WTC11 (cell line): ENCODE measurements at regions not wholly inside any gene's neighbourhood (a gene's known extent, or its start where the extent isn't known, plus 50 kb on each side); places are given as distances from the start of the nearest gene placed in this dataset.

ENCODE experiments used
- ATAC-seq: fragments of 200-7000 bp; cut with Tn5 transposase; 2 replicates; pipeline ENCODE4 v1.10.0; 2021; ENCODE audit warnings: mild to moderate bottlenecking, moderate library complexity
- CTCF ChIA-PET: fragments of 300-600 bp; sonication (Branson Sonifier 250); formaldehyde crosslinking; loops from one replicate; lab custom pipeline; 2021; ENCODE audit warnings: antibody characterized with exemption; lab: Charles Lee
- POLR2A ChIA-PET: fragments of 350-600 bp; sonication (Branson Sonifier 250); formaldehyde crosslinking; loops from one replicate; lab custom pipeline; 2021; ENCODE audit warnings: antibody characterized with exemption; lab: Charles Lee
- DNase-seq: peaks from one replicate; pipeline ENCODE4 v3.0.0; 2021; ENCODE audit warnings: low spot score
- H3K27ac Mint-ChIP-seq: 2 replicates; pipeline ENCODE4 v1.8.0; 2021; ENCODE audit warnings: mixed read lengths
- H3K27me3 Mint-ChIP-seq: 2 replicates; pipeline ENCODE4 v1.8.0; 2021; ENCODE audit warnings: low read depth, mild to moderate bottlenecking, moderate library complexity, mixed read lengths
- H3K36me3 Mint-ChIP-seq: 2 replicates; pipeline ENCODE4 v1.8.0; 2021; ENCODE audit warnings: mixed read lengths
- H3K4me1 Mint-ChIP-seq: 2 replicates; pipeline ENCODE4 v1.8.0; 2022; ENCODE audit warnings: mixed read lengths
- H3K4me3 Mint-ChIP-seq: 2 replicates; pipeline ENCODE4 v1.8.0; 2021; ENCODE audit warnings: mild to moderate bottlenecking, moderate library complexity, mixed read lengths
- H3K9me3 Mint-ChIP-seq: 2 replicates; pipeline ENCODE4 v1.8.0; 2021; ENCODE audit warnings: mixed read lengths
- ARID4B ChIP-seq: sonication (generic); formaldehyde crosslinking; IDR thresholded peaks from 2 replicates; pipeline ENCODE4 v1.8.0; 2023; ENCODE audit warnings: missing genetic modification reagents, mild to moderate bottlenecking, borderline replicate concordance
- ATF2 ChIP-seq: sonication (generic); formaldehyde crosslinking; IDR thresholded peaks from 2 replicates; pipeline ENCODE4 v1.8.1; 2022; ENCODE audit warnings: low read depth, missing genetic modification reagents, borderline replicate concordance
- CREB1 ChIP-seq: sonication (generic); formaldehyde crosslinking; IDR thresholded peaks from 2 replicates; pipeline ENCODE4 v1.8.0; 2023; ENCODE audit warnings: mild to moderate bottlenecking, missing genetic modification reagents
- E2F1 ChIP-seq: sonication (generic); formaldehyde crosslinking; IDR thresholded peaks from 2 replicates; pipeline ENCODE4 v1.8.0; 2022; ENCODE audit warnings: mild to moderate bottlenecking, missing genetic modification reagents
- ERG ChIP-seq: fragments of 250-450 bp; sonication (Bioruptor Pico); IDR thresholded peaks from 2 replicates; pipeline ENCODE4 v1.8.0; 2021; ENCODE audit warnings: mild to moderate bottlenecking
- FOXJ3 ChIP-seq: sonication (generic); formaldehyde crosslinking; IDR thresholded peaks from 2 replicates; pipeline ENCODE4 v1.9.0; 2021; ENCODE audit warnings: missing genetic modification reagents, mild to moderate bottlenecking, borderline replicate concordance
- FOXP4 ChIP-seq: sonication (generic); formaldehyde crosslinking; IDR thresholded peaks from 2 replicates; pipeline ENCODE4 v1.8.0; 2022; ENCODE audit warnings: mild to moderate bottlenecking, missing genetic modification reagents
- GRHL2 ChIP-seq: fragments of 250-450 bp; sonication (Bioruptor Pico); IDR thresholded peaks from 2 replicates; pipeline ENCODE4 v1.8.0; 2022; ENCODE audit warnings: mild to moderate bottlenecking, moderate library complexity; ENCODE audit not compliant: insufficient replicate concordance, severe bottlenecking
- GTF2I ChIP-seq: fragments of 250-450 bp; sonication (Bioruptor Pico); conservative IDR thresholded peaks from 2 replicates; pipeline ENCODE4 v1.4.0; 2021; ENCODE audit warnings: mild to moderate bottlenecking
- MAX ChIP-seq: sonication (generic); formaldehyde crosslinking; IDR thresholded peaks from 2 replicates; pipeline ENCODE4 v1.8.0; 2022; ENCODE audit warnings: mild to moderate bottlenecking, missing genetic modification reagents
- NR2C2 ChIP-seq: sonication (generic); formaldehyde crosslinking; IDR thresholded peaks from 2 replicates; pipeline ENCODE4 v1.8.0; 2022; ENCODE audit warnings: mild to moderate bottlenecking, missing genetic modification reagents
- RELA ChIP-seq: sonication (generic); formaldehyde crosslinking; IDR thresholded peaks from 2 replicates; pipeline ENCODE4 v1.8.1; 2022; ENCODE audit warnings: missing genetic modification reagents, mild to moderate bottlenecking, borderline replicate concordance
- RORB ChIP-seq: fragments of 250-450 bp; sonication (Bioruptor Pico); IDR thresholded peaks from 2 replicates; pipeline ENCODE4 v1.9.0; 2021; ENCODE audit warnings: mild to moderate bottlenecking
- SOX15 ChIP-seq: fragments of 250-450 bp; sonication (Bioruptor Pico); IDR thresholded peaks from 2 replicates; pipeline ENCODE4 v1.9.0; 2021; ENCODE audit warnings: mild to moderate bottlenecking
- STAT6 ChIP-seq: sonication (generic); formaldehyde crosslinking; conservative IDR thresholded peaks from 2 replicates; pipeline ENCODE4 v1.8.1; 2023; ENCODE audit warnings: mild to moderate bottlenecking, low read depth, missing genetic modification reagents, moderate library complexity
- TCF7 ChIP-seq: sonication (generic); formaldehyde crosslinking; IDR thresholded peaks from 2 replicates; pipeline ENCODE4 v1.8.0; 2022; ENCODE audit warnings: mild to moderate bottlenecking, low read depth, missing genetic modification reagents, moderate library complexity
- ZNF263 ChIP-seq: sonication (generic); formaldehyde crosslinking; IDR thresholded peaks from 2 replicates; pipeline ENCODE4 v1.8.1; 2022; ENCODE audit warnings: low read depth, mild to moderate bottlenecking, moderate library complexity, missing genetic modification reagents
- ZNF396 ChIP-seq: fragments of 250-450 bp; sonication (Bioruptor Pico); IDR thresholded peaks from 2 replicates; pipeline ENCODE4 v1.8.0; 2021; ENCODE audit warnings: mild to moderate bottlenecking, moderate library complexity, borderline replicate concordance
- ZNF416 ChIP-seq: fragments of 250-450 bp; sonication (Bioruptor Pico); IDR thresholded peaks from 2 replicates; pipeline ENCODE4 v1.9.0; 2021; ENCODE audit warnings: mild to moderate bottlenecking, inconsistent platforms
- ZNF671 ChIP-seq: fragments of 250-450 bp; sonication (Bioruptor Pico); IDR thresholded peaks from 2 replicates; pipeline ENCODE4 v1.8.0; 2021; ENCODE audit warnings: mild to moderate bottlenecking

GRCh38 chr7:42614636-42615035 lies 297.2 kb downstream of the C7orf25 start (continued):
- TF ChIP-seq ARID4B (CRISPR knock-in tag) (no peak), MAX (CRISPR knock-in tag) (no peak), FOXP4 (CRISPR knock-in tag) (no peak), ZNF671 (CRISPR knock-in tag) (no peak), ZNF396 (CRISPR knock-in tag) (no peak), CREB1 (CRISPR knock-in tag) (no peak), ERG (CRISPR knock-in tag) (no peak)

- DNase-seq (no peak), ATAC-seq (no peak)
- Mint-ChIP-seq H3K4me1 (peaks cover 3% of the 10 kb centered on the region; the same call in 1 of the 2 replicates), H3K27me3 (no peaks in the 10 kb centered on the region), H3K36me3 (peaks cover 5% of the 10 kb centered on the region; the same call in 1 of the 2 replicates), H3K4me3 (no peak overlapping the region), H3K9me3 (peaks cover 6% of the 10 kb centered on the region; the same call in 1 of the 2 replicates), H3K27ac (no peak overlapping the region)
- TF ChIP-seq SOX15 (no peak), TCF7 (no peak), GRHL2 (no peak), ZNF263 (CRISPR knock-in tag) (no peak), RORB (CRISPR knock-in tag) (no peak)
- POLR2A ChIA-PET: no interaction called here
- CTCF ChIA-PET: interaction anchor here (1.2 kb wide), 1 partner anchor 125 kb away, joined by 3 read pairs; no protein-coding TSS in a partner anchor
Measured at GRCh38 chr7:42611961-42612360, 299.9 kb downstream of the C7orf25 start.

- POLR2A ChIA-PET: no interaction called here
- CTCF ChIA-PET: no interaction called here
- no peak overlapping the region for H3K4me3 Mint-ChIP-seq
- peaks cover 6% of the 10 kb centered on the region; the same call in 1 of the 2 replicates for H3K9me3 Mint-ChIP-seq
- ATAC-seq (no peak), DNase-seq (no peak)
- H3K27ac Mint-ChIP-seq: no peak overlapping the region
- peaks cover 5% of the 10 kb centered on the region; the same call in 1 of the 2 replicates for H3K36me3 Mint-ChIP-seq
- peaks cover 3% of the 10 kb centered on the region; the same call in 1 of the 2 replicates for H3K4me1 Mint-ChIP-seq
- H3K27me3 Mint-ChIP-seq: no peaks in the 10 kb centered on the region
- no peak for TF ChIP-seq STAT6 (CRISPR knock-in tag)
- TF ChIP-seq ZNF416: no peak
- TF ChIP-seq RELA: no peak
- TF ChIP-seq NR2C2: no peak
- no peak for TF ChIP-seq E2F1 (CRISPR knock-in tag)
- TF ChIP-seq GRHL2: no peak
- TF ChIP-seq GTF2I (CRISPR knock-in tag): no peak
- TF ChIP-seq FOXJ3 (CRISPR knock-in tag): no peak
- no peak for TF ChIP-seq ATF2 (CRISPR knock-in tag)
Measured at GRCh38 chr7:42611289-42611928, 300.5 kb downstream of the C7orf25 start.
